ENCODE measurements at regions not wholly inside any gene's neighbourhood (a gene's known extent, or its start where the extent isn't known, plus 50 kb on each side); places are given as distances from the start of the nearest gene placed in this dataset.

GRCh38 chr11:104830508-104830907, 67.8 kb downstream of the CASP12 start:
- Mint-ChIP-seq H3K27ac (no peak overlapping the region), H3K27me3 (no peaks in the 10 kb centered on the region), H3K36me3 (ENCODE audit: low read depth) (no peaks in the 10 kb centered on the region), H3K9me3 (peaks cover 12% of the 10 kb centered on the region), H3K4me3 (no peak overlapping the region), H3K4me1 (ENCODE audit: low read depth) (peaks cover 5% of the 10 kb centered on the region)
- intact Hi-C loops (cut with micrococcal nuclease), result no loop called here

- no peak overlapping the region for H3K4me3 Mint-ChIP-seq
- no peaks in the 10 kb centered on the region for H3K27me3 Mint-ChIP-seq
- intact Hi-C loops (cut with micrococcal nuclease), result no loop called here
- peaks cover 12% of the 10 kb centered on the region for H3K9me3 Mint-ChIP-seq
- H3K36me3 Mint-ChIP-seq (ENCODE audit: low read depth), result no peaks in the 10 kb centered on the region
- peaks cover 5% of the 10 kb centered on the region for H3K4me1 Mint-ChIP-seq (ENCODE audit: low read depth)
- H3K27ac Mint-ChIP-seq, result no peak overlapping the region
Measured at GRCh38 chr11:104830080-104830479, 68.2 kb downstream of the CASP12 start.

- Mint-ChIP-seq H3K27me3 (no peaks in the 10 kb centered on the region), H3K9me3 (no peaks in the 10 kb centered on the region), H3K4me3 (no peak overlapping the region), H3K36me3 (ENCODE audit: low read depth) (no peaks in the 10 kb centered on the region), H3K27ac (no peak overlapping the region), H3K4me1 (ENCODE audit: low read depth) (peaks cover 5% of the 10 kb centered on the region)
- intact Hi-C loops (cut with micrococcal nuclease), result loop anchor here (10.0 kb wide), 1 partner anchor 1038 kb away; no protein-coding TSS in a partner anchor
Measured at GRCh38 chr11:104826772-104827171, 71.5 kb downstream of the CASP12 start.

- intact Hi-C loops (cut with micrococcal nuclease), result loop anchor here (10.0 kb wide), 1 partner anchor 1041 kb away; no protein-coding TSS in a partner anchor
- H3K27me3 Mint-ChIP-seq, result no peaks in the 10 kb centered on the region
- no peak overlapping the region for H3K4me3 Mint-ChIP-seq
- H3K36me3 Mint-ChIP-seq (ENCODE audit: low read depth), result no peaks in the 10 kb centered on the region
- no peak overlapping the region for H3K27ac Mint-ChIP-seq
- peaks cover 5% of the 10 kb centered on the region for H3K4me1 Mint-ChIP-seq (ENCODE audit: low read depth)
- no peaks in the 10 kb centered on the region for H3K9me3 Mint-ChIP-seq
Measured at GRCh38 chr11:104823657-104824056, 74.6 kb downstream of the CASP12 start.

GRCh38 chr11:104820431-104820830, 77.8 kb downstream of the CASP12 start:
- Mint-ChIP-seq H3K4me1 (ENCODE audit: low read depth) (no peaks in the 10 kb centered on the region), H3K27ac (no peak overlapping the region), H3K36me3 (ENCODE audit: low read depth) (no peaks in the 10 kb centered on the region), H3K9me3 (no peaks in the 10 kb centered on the region), H3K27me3 (no peaks in the 10 kb centered on the region), H3K4me3 (no peak overlapping the region)
- intact Hi-C loops (cut with micrococcal nuclease), result loop anchor here (10.0 kb wide), 1 partner anchor 1044 kb away; no protein-coding TSS in a partner anchor

GRCh38 chr11:104819603-104820002, 78.7 kb downstream of the CASP12 start:
- Mint-ChIP-seq H3K27me3 (no peaks in the 10 kb centered on the region), H3K27ac (no peak overlapping the region), H3K4me1 (ENCODE audit: low read depth) (no peaks in the 10 kb centered on the region), H3K9me3 (no peaks in the 10 kb centered on the region), H3K36me3 (ENCODE audit: low read depth) (no peaks in the 10 kb centered on the region), H3K4me3 (no peak overlapping the region)
- intact Hi-C loops (cut with micrococcal nuclease), result loop anchor here (10.0 kb wide), 1 partner anchor 1045 kb away; no protein-coding TSS in a partner anchor

GRCh38 chr11:104819107-104819506, 79.2 kb downstream of the CASP12 start:
- Mint-ChIP-seq H3K4me1 (ENCODE audit: low read depth) (no peaks in the 10 kb centered on the region), H3K9me3 (no peaks in the 10 kb centered on the region), H3K36me3 (ENCODE audit: low read depth) (no peaks in the 10 kb centered on the region), H3K27me3 (no peaks in the 10 kb centered on the region), H3K27ac (peak overlapping the region; percentile 32), H3K4me3 (no peak overlapping the region)
- intact Hi-C loops (cut with micrococcal nuclease), result no loop called here

- intact Hi-C loops (cut with micrococcal nuclease), result no loop called here
- H3K36me3 Mint-ChIP-seq (ENCODE audit: low read depth), result no peaks in the 10 kb centered on the region
- H3K27ac Mint-ChIP-seq, result no peak overlapping the region
- H3K4me1 Mint-ChIP-seq (ENCODE audit: low read depth), result no peaks in the 10 kb centered on the region
- H3K9me3 Mint-ChIP-seq, result no peaks in the 10 kb centered on the region
- no peak overlapping the region for H3K4me3 Mint-ChIP-seq
- no peaks in the 10 kb centered on the region for H3K27me3 Mint-ChIP-seq
Measured at GRCh38 chr11:104817973-104818372, 80.3 kb downstream of the CASP12 start.

GRCh38 chr11:104813532-104813931, 84.7 kb downstream of the CASP12 start:
- Mint-ChIP-seq H3K27me3 (no peaks in the 10 kb centered on the region), H3K27ac (no peak overlapping the region), H3K9me3 (no peaks in the 10 kb centered on the region), H3K4me3 (no peak overlapping the region), H3K4me1 (ENCODE audit: low read depth) (no peaks in the 10 kb centered on the region), H3K36me3 (ENCODE audit: low read depth) (no peaks in the 10 kb centered on the region)
- intact Hi-C loops (cut with micrococcal nuclease), result no loop called here

GRCh38 chr11:104812103-104812788, 86.0 kb downstream of the CASP12 start:
- no peaks in the 10 kb centered on the region for H3K36me3 Mint-ChIP-seq (ENCODE audit: low read depth)
- no peak overlapping the region for H3K4me3 Mint-ChIP-seq
- H3K27me3 Mint-ChIP-seq, result no peaks in the 10 kb centered on the region
- no peaks in the 10 kb centered on the region for H3K4me1 Mint-ChIP-seq (ENCODE audit: low read depth)
- intact Hi-C loops (cut with micrococcal nuclease), result no loop called here
- no peaks in the 10 kb centered on the region for H3K9me3 Mint-ChIP-seq
- no peak overlapping the region for H3K27ac Mint-ChIP-seq

GRCh38 chr11:104803776-104804175, 94.5 kb downstream of the CASP12 start:
- H3K27ac Mint-ChIP-seq, result peak overlapping the region; percentile 7
- no peaks in the 10 kb centered on the region for H3K27me3 Mint-ChIP-seq
- H3K9me3 Mint-ChIP-seq, result no peaks in the 10 kb centered on the region
- peaks cover 13% of the 10 kb centered on the region for H3K4me1 Mint-ChIP-seq (ENCODE audit: low read depth)
- no peak overlapping the region for H3K4me3 Mint-ChIP-seq
- intact Hi-C loops (cut with micrococcal nuclease), result no loop called here
- no peaks in the 10 kb centered on the region for H3K36me3 Mint-ChIP-seq (ENCODE audit: low read depth)

GRCh38 chr11:104799251-104799650, 99.0 kb downstream of the CASP12 start:
- no peaks in the 10 kb centered on the region for H3K27me3 Mint-ChIP-seq

GRCh38 chr11:104798789-104799188, 99.5 kb downstream of the CASP12 start:
- Mint-ChIP-seq H3K4me3 (no peak overlapping the region), H3K9me3 (no peaks in the 10 kb centered on the region), H3K27me3 (no peaks in the 10 kb centered on the region), H3K27ac (peak overlapping the region; percentile 72), H3K4me1 (ENCODE audit: low read depth) (peaks cover 15% of the 10 kb centered on the region), H3K36me3 (ENCODE audit: low read depth) (no peaks in the 10 kb centered on the region)
- intact Hi-C loops (cut with micrococcal nuclease), result no loop called here

More at GRCh38 chr11:104799251-104799650, 99.0 kb downstream of the CASP12 start:
- no peaks in the 10 kb centered on the region for H3K9me3 Mint-ChIP-seq
- H3K4me3 Mint-ChIP-seq, result no peak overlapping the region
- no peaks in the 10 kb centered on the region for H3K36me3 Mint-ChIP-seq (ENCODE audit: low read depth)
- H3K4me1 Mint-ChIP-seq (ENCODE audit: low read depth), result peaks cover 18% of the 10 kb centered on the region
- H3K27ac Mint-ChIP-seq, result no peak overlapping the region
- intact Hi-C loops (cut with micrococcal nuclease), result no loop called here

GRCh38 chr11:104796301-104796700, 102.0 kb downstream of the CASP12 start:
- Mint-ChIP-seq H3K9me3 (no peaks in the 10 kb centered on the region), H3K27me3 (no peaks in the 10 kb centered on the region), H3K36me3 (ENCODE audit: low read depth) (no peaks in the 10 kb centered on the region), H3K4me3 (no peak overlapping the region), H3K27ac (no peak overlapping the region), H3K4me1 (ENCODE audit: low read depth) (peaks cover 11% of the 10 kb centered on the region)
- intact Hi-C loops (cut with micrococcal nuclease), result no loop called here

All from dendritic cell treated with granulocyte-macrophage colony-stimulating factor and Interleukin-4, amounts not matched to agents 40 ng/mL and 50 ng/mL, for 4 days (primary cell).